T-cell (primary cell): ENCODE measurements at regions not wholly inside any gene's neighbourhood (a gene's known extent, or its start where the extent isn't known, plus 50 kb on each side); places are given as distances from the start of the nearest gene placed in this dataset.
"Not testable (repeated sequence)": the region's sequence is repeated elsewhere in the genome, so short reads cannot be mapped to it uniquely, and the experiment has no call there.

Experiments
- ATAC-seq, 4 experiments: fragments of 200-7000 bp in 3 of 4; fragments of 150-1000 bp in 1 of 4; cut with Tn5 transposase; replicated peaks in 1 of 4; 1 replicate in 3 of 4; 2 replicates in 1 of 4; pipeline ENCODE4 v1.10.0; 2021; ENCODE audit warnings: moderate library complexity in 3 of 4, mild to moderate bottlenecking in 2 of 4, moderate number of reproducible peaks in 1 of 4
- CTCF ChIA-PET, 2 donors: fragments of 300-600 bp; sonication (Branson Sonifier 250); formaldehyde crosslinking; loops; one replicate each; lab custom pipeline; 2022; ENCODE audit warnings: antibody characterized with exemption in 2 of 2; lab: Charles Lee
- POLR2A ChIA-PET, 2 donors: fragments of 300-600 bp; sonication (Branson Sonifier 250); formaldehyde crosslinking; loops; one replicate each; lab custom pipeline; 2022; ENCODE audit warnings: antibody characterized with exemption in 2 of 2; lab: Charles Lee
- DNase-seq, 35 experiments: peaks; one replicate each; pipeline versions ENCODE4 v3.0.0 to v3.0.0-alpha.2; 2013 to 2023
- H3K27ac ChIP-seq: one replicate; pipeline ENCODE4 v1.5.1; 2013; ENCODE audit warnings: low read length
- H3K27me3 ChIP-seq, 2 experiments: replicated peaks in 1 of 2; 1 replicate in 1 of 2; 2 replicates in 1 of 2; pipeline versions ENCODE4 v1.6.1 to v1.7.0; 2013; ENCODE audit warnings: low read length in 1 of 2, mixed read lengths in 1 of 2; ENCODE audit not compliant: control insufficient read depth in 2 of 2, insufficient read depth in 2 of 2; ENCODE audit errors: extremely low read depth in 1 of 2
- H3K36me3 ChIP-seq, 2 donors: 1 replicate in 1 of 2; 2 replicates in 1 of 2; pipeline versions ENCODE4 v1.6.1 to v1.7.0; 2013; ENCODE audit warnings: low read length in 1 of 2; ENCODE audit not compliant: control insufficient read depth in 2 of 2, insufficient read depth in 1 of 2; ENCODE audit errors: extremely low read depth in 1 of 2
- H3K4me1 ChIP-seq, 2 experiments: 1 replicate in 1 of 2; 2 replicates in 1 of 2; pipeline versions ENCODE4 v1.6.1 to v1.7.0; 2013; ENCODE audit warnings: low read length in 2 of 2, mixed read lengths in 1 of 2; ENCODE audit not compliant: insufficient read depth in 2 of 2, control insufficient read depth in 1 of 2; ENCODE audit errors: extremely low read depth in 1 of 2
- H3K4me3 ChIP-seq, 2 donors: 1 replicate in 1 of 2; 2 replicates in 1 of 2; pipeline versions ENCODE4 v1.5.1 to v1.7.0; 2013; ENCODE audit warnings: mild to moderate bottlenecking in 2 of 2, low read length in 1 of 2, moderate library complexity in 1 of 2; ENCODE audit not compliant: control insufficient read depth in 1 of 2; ENCODE audit errors: extremely low read depth in 1 of 2
- H3K9me3 ChIP-seq: 2 replicates; pipeline ENCODE4 v1.7.0; 2013
- H3K27ac Mint-ChIP-seq, 2 donors: one replicate each; pipeline ENCODE4 v1.8.0; 2020 to 2021; ENCODE audit warnings: mild to moderate bottlenecking in 2 of 2, mixed read lengths in 2 of 2
- H3K27me3 Mint-ChIP-seq, 2 donors: one replicate each; pipeline ENCODE4 v1.8.0; 2021 to 2022; ENCODE audit warnings: mixed read lengths in 2 of 2
- H3K36me3 Mint-ChIP-seq: one replicate; pipeline ENCODE4 v1.8.0; 2021; ENCODE audit warnings: mixed read lengths
- H3K4me1 Mint-ChIP-seq, 3 donors: one replicate each; pipeline ENCODE4 v1.8.0; 2020 to 2022; ENCODE audit warnings: mixed read lengths in 3 of 3, mild to moderate bottlenecking in 1 of 3
- H3K4me3 Mint-ChIP-seq, 3 donors: one replicate each; pipeline ENCODE4 v1.8.0; 2020 to 2022; ENCODE audit warnings: mild to moderate bottlenecking in 3 of 3, mixed read lengths in 3 of 3, moderate library complexity in 3 of 3
- H3K9me3 Mint-ChIP-seq, 3 donors: one replicate each; pipeline ENCODE4 v1.8.0; 2020 to 2022; ENCODE audit warnings: mixed read lengths in 3 of 3
- WGBS: methylation state at CpG from one replicate; pipeline ENCODE4 v1.1.5; 2013; ENCODE audit warnings: missing lambda C conversion rate; ENCODE audit not compliant: insufficient coverage; 5-methylcytosine and 5-hydroxymethylcytosine counted together

DNA sequence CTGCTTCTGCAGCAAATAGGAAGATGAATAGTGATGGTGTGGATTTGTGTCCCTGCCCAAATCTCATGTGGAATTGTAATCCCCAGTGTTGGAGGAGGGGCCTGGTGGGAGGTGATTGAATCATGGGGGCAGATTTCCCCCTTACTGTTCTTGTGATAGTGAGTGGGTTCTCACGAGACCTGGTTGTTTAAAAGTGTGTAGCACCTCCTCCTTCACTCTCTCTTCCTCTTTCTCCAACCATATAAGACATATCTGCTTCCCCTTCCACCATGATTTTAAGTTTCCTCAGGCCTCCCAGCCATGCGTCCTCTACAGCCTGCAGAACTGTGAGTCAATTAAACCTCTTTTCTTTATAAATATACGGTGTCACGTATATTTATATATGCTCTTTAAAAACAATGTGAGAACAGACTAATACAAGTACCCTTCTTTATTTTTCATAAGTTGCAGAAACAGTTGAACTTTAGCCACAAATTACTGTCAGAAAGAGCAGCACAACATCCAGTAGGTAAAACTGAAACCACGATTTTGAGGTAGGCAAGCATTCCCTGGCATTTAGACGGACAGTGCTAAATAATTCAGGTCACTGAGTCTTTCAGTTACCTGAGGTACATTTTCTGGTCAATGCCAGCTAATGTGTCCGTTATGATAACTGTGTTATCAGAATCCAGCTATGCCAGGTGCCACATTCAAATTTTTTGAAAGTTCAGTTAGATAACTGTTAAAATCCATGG is 79.3 kb upstream of the SPEF2 start:
- WGBS = 66% methylated on average over 2 of the region's 7 CpGs

GRCh38 chr5:35533156-35533555 is 84.5 kb upstream of the SPEF2 start:
- DNase-seq = no peak
- ChIA-PET CTCF (no interaction called here), POLR2A (no interaction called here)
- no peaks in the 10 kb centered on the region for H3K36me3 Mint-ChIP-seq
- WGBS = 92% methylated on average over 2 of the region's 3 CpGs
- no peaks in the 10 kb centered on the region for H3K4me1 Mint-ChIP-seq
- H3K27me3 Mint-ChIP-seq = peaks cover 2 to 4% of the 10 kb centered on the region in 2 donors
- Histone ChIP-seq H3K4me3 (no peak overlapping the region), H3K36me3 (no peaks in the 10 kb centered on the region), H3K4me1 (no peaks in the 10 kb centered on the region), H3K27me3 (no peaks in the 10 kb centered on the region), H3K9me3 (no peaks in the 10 kb centered on the region), H3K27ac (no peak overlapping the region)
- no peak for ATAC-seq
- H3K4me3 Mint-ChIP-seq = no peak overlapping the region
- H3K9me3 Mint-ChIP-seq = no peaks in the 10 kb centered on the region
- no peak overlapping the region for H3K27ac Mint-ChIP-seq

More for the DNA sequence above, 79.3 kb upstream of the SPEF2 start:
- Histone ChIP-seq H3K4me1 (no peaks in the 10 kb centered on the region), H3K9me3 (no peaks in the 10 kb centered on the region), H3K36me3 (no peaks in the 10 kb centered on the region), H3K27me3 (no peaks in the 10 kb centered on the region), H3K4me3 (no peak overlapping the region), H3K27ac (no peak overlapping the region)
- DNase-seq = no peak
- Mint-ChIP-seq H3K9me3 (peaks cover 3 to 5% (median 3%) of the 10 kb centered on the region in 3 donors), H3K27me3 (peaks cover 2 to 5% of the 10 kb centered on the region in 2 donors), H3K4me1 (no peaks in the 10 kb centered on the region), H3K27ac (no peak overlapping the region), H3K36me3 (no peaks in the 10 kb centered on the region), H3K4me3 (no peak overlapping the region)
- ChIA-PET POLR2A (no interaction called here), CTCF (no interaction called here)
- ATAC-seq = no peak

DNA sequence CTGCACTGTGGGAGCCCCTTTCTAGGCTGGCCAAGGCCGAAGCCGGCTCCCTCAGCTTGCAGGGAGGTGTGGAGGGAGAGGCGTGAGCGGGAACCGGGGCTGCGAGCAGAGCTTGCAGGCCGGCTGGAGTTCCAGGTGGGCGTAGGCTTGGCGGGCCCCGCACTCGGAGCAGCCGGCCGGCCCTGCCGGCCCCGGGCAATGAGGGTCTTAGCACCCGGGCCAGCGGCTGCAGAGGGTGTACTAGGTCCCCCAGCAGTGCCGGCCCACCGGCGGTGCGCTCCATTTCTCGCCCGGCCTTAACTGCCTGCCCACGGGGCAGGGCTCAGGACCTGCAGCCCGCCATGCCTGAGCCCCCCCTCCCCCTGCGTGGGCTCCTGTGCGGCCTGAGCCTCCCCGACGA is 86.1 kb upstream of the SPEF2 start:
- ATAC-seq, H3K9me3 Mint-ChIP-seq, H3K27me3 ChIP-seq, DNase-seq, CTCF ChIA-PET, H3K4me1 Mint-ChIP-seq, H3K36me3 Mint-ChIP-seq, H3K9me3 ChIP-seq, POLR2A ChIA-PET, H3K4me3 ChIP-seq, H3K27ac ChIP-seq, H3K36me3 ChIP-seq, H3K27ac Mint-ChIP-seq, H3K4me3 Mint-ChIP-seq, H3K4me1 ChIP-seq, H3K27me3 Mint-ChIP-seq: not testable (repeated sequence)
- 98% methylated on average over 12 of the region's 29 CpGs for WGBS

DNA sequence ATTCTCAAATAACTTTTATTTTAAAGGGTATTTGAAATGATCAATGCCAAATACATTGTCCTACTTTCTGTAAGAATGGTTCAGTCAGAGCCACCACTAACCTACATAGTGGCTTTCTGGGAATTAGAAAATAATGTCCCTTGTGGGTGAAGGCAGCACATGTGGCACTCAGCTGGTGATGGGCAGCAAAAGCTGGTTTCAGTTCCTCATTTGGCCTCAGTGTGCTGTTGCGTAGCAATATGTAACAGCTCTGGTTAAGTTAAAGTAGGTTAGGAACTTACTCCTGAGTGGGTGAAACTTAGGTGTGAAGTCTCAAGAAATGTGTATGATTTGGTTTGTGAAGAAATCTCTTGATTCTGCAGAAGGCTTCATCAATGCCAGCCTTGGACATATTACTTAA is 99.6 kb upstream of the SPEF2 start:
- no peak for ATAC-seq
- Mint-ChIP-seq H3K4me1 (no peaks in the 10 kb centered on the region), H3K27ac (no peak overlapping the region), H3K27me3 (peaks cover 0 to 18% of the 10 kb centered on the region in 2 donors), H3K9me3 (peaks cover 2 to 16% (median 6%) of the 10 kb centered on the region in 3 donors), H3K4me3 (no peak overlapping the region), H3K36me3 (no peaks in the 10 kb centered on the region)
- H3K4me1 ChIP-seq = no peaks in the 10 kb centered on the region
- CTCF ChIA-PET = no interaction called here
- 27% methylated on average over 1 of the region's 1 CpG for WGBS
- H3K27me3 ChIP-seq = no peaks in the 10 kb centered on the region
- no peak overlapping the region for H3K4me3 ChIP-seq
- H3K36me3 ChIP-seq = no peaks in the 10 kb centered on the region
- H3K27ac ChIP-seq = no peak overlapping the region
- POLR2A ChIA-PET = no interaction called here
- no peak for DNase-seq
- no peaks in the 10 kb centered on the region for H3K9me3 ChIP-seq

- Histone ChIP-seq H3K27me3 (no peaks in the 10 kb centered on the region), H3K4me1 (no peaks in the 10 kb centered on the region), H3K27ac (no peak overlapping the region), H3K9me3 (no peaks in the 10 kb centered on the region), H3K4me3 (no peak overlapping the region), H3K36me3 (no peaks in the 10 kb centered on the region)
- POLR2A ChIA-PET = no interaction called here
- DNase-seq = no peak
- CTCF ChIA-PET = no interaction called here
- ATAC-seq = no peak
- Mint-ChIP-seq H3K27me3 (peaks cover 0 to 18% of the 10 kb centered on the region in 2 donors), H3K4me3 (no peak overlapping the region), H3K4me1 (no peaks in the 10 kb centered on the region), H3K36me3 (no peaks in the 10 kb centered on the region), H3K27ac (no peak overlapping the region), H3K9me3 (peaks cover 5 to 22% (median 12%) of the 10 kb centered on the region in 3 donors)
- WGBS = 0% methylated on average over 1 of the region's 1 CpG
Measured at GRCh38 chr5:35516271-35516670, 101.4 kb upstream of the SPEF2 start.

- Histone ChIP-seq H3K27me3 (no peaks in the 10 kb centered on the region), H3K9me3 (no peaks in the 10 kb centered on the region), H3K27ac (no peak overlapping the region), H3K4me1 (no peaks in the 10 kb centered on the region), H3K4me3 (no peak overlapping the region), H3K36me3 (no peaks in the 10 kb centered on the region)
- DNase-seq (no peak), ATAC-seq (no peak)
- H3K27ac Mint-ChIP-seq = no peak overlapping the region
- H3K9me3 Mint-ChIP-seq = peaks cover 14 to 39% (median 14%) of the 10 kb centered on the region in 3 donors
- H3K4me3 Mint-ChIP-seq = no peak overlapping the region
- ChIA-PET POLR2A (no interaction called here), CTCF (no interaction called here)
- peaks cover 0 to 7% of the 10 kb centered on the region in 2 donors for H3K27me3 Mint-ChIP-seq
- H3K4me1 Mint-ChIP-seq = no peaks in the 10 kb centered on the region
- H3K36me3 Mint-ChIP-seq = no peaks in the 10 kb centered on the region
- WGBS = no CpG with 5 or more reads among the region's 1 CpG
Measured at GRCh38 chr5:35513612-35514011, 104.1 kb upstream of the SPEF2 start.
